CD4-positive, alpha-beta T cell treated with Interleukin-4 for 4 hours (primary cell): ENCODE measurements at regions not wholly inside any gene's neighbourhood (a gene's known extent, or its start where the extent isn't known, plus 50 kb on each side); places are given as distances from the start of the nearest gene placed in this dataset.

Experiments used
- DNase-seq: peaks from one replicate; pipeline ENCODE4 v3.0.0-alpha.2; 2020

- DNase-seq: no peak
These were observed 59.5 kb upstream of the WLS start for GRCh38 chr1:68291688-68292384.

GRCh38 chr1:68287241-68287640, 54.9 kb upstream of the WLS start:
- DNase-seq: no peak

DNA sequence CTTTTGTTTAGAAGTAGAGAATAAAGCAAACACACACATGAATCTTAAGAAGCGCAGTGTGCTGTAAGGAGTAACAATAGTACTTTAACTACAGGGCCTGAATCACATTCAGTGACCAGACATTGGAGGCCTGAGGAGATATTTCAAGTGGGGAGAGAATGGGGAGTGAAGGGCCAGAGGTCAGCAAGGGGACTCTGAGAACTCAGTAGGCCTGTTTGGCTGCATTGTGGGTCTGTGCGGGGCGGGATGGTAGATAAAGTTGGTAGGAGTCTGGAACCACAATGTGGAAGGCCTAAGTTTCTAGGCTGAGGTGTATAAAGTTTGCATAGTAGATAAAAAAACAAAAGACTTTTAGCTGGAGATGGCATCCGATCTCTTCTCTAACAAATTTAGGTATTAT, 52.7 kb upstream of the WLS start:
- DNase-seq: no peak

GRCh38 chr1:68281946-68282615, 49.8 kb upstream of the WLS start:
- no peak for DNase-seq
